HG03432 (cell line): ENCODE measurements at regions not wholly inside any gene's neighbourhood (a gene's known extent, or its start where the extent isn't known, plus 50 kb on each side); places are given as distances from the start of the nearest gene placed in this dataset.
"Not testable (repeated sequence)": the region's sequence is repeated elsewhere in the genome, so short reads cannot be mapped to it uniquely, and the experiment has no call there.

Experiments used
- ATAC-seq: cut with Tn5 transposase; IDR thresholded peaks from one replicate; pipeline ENCODE4 v1.9.1; 2021; ENCODE audit warnings: mild to moderate bottlenecking, moderate library complexity; ENCODE audit not compliant: unreplicated experiment

GRCh38 chr9:124164811-124165210, 92.9 kb upstream of the NEK6 start:
- no peak for ATAC-seq

DNA sequence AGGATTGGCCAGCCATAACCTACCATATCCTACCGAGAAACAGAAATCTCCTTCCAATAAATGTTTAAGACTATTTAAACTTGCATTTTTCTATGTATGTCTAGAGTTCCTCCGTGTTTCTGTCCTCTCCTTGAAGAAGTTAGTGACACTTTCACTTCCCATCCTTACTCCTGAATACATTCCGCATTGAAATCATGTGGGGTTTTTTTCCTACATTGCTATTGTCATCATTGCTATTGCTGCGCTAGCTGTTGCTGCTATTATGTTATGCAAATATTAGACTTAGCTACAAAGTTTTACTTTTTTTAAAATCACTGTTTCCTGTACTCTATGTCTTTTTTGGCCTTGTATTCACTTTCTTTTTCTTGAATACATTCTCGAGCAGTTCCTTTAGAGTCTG, 83.3 kb upstream of the NEK6 start:
- no peak for ATAC-seq

- not testable (repeated sequence) for ATAC-seq
These were observed 80.2 kb upstream of the NEK6 start for GRCh38 chr9:124177522-124177921.

- no peak for ATAC-seq
These were observed 78.3 kb upstream of the NEK6 start for GRCh38 chr9:124179196-124180071.

- no peak for ATAC-seq
These were observed 77.2 kb upstream of the NEK6 start for GRCh38 chr9:124180557-124180956.

DNA sequence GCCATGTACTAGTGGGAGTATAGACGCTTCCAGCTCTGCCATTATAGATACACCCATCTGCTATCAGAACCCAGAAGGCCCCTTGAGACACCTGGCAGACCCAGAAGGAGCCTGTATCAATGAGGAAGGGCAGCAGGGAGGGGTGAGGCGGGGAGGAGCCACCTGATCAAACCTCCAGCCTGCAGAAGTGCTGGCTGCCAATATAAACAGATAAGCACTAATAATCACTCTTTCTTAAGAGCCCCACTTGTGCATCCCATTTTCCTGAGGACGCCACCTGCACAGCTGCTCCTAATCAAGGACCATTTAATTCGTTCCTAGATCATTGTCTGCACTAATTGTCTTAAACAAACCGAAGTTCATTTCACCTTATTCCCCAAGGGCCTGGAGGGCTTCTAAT, 75.0 kb upstream of the NEK6 start:
- ATAC-seq = no peak

DNA sequence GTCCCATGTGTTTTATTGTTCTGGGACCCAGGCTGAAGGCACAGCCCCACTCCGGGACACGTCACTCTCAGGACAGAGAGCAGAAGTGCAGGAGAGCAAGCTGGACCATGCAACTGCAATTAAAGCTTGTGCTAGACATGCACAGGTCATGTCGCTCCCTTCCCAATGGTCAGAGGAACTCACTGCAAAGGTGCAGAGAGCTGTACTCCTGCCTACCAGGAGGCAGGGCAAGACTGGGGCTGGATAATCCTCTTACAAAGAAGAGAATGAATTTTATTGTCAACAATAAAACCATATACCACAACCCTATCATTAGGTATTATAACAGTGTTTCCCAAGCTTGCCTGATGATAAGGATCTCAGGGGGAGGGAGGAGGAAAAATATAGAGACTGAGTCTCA, 74.0 kb upstream of the NEK6 start:
- ATAC-seq = no peak

DNA sequence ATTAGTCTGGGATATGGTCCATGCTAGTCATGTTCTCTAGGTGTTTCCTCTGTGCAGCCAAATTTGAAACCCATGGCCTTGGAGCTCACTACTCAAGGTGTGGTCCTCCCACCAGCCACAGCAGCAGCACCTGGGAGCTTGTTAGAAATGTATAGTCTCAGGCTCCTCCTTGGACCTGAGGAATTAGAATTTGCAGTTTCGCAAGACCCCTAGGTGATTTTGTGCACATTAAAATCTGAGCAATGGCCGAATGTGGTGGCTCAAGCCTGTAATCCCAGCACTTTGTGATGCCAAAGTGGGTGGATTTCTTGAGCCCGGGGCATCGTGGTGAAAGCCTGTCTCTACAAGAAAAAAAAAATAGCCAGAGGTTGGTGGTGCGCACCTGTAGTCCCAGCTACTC, 72.3 kb upstream of the NEK6 start:
- ATAC-seq = no peak

- no peak for ATAC-seq
These were observed 70.4 kb upstream of the NEK6 start for GRCh38 chr9:124187311-124187710.

DNA sequence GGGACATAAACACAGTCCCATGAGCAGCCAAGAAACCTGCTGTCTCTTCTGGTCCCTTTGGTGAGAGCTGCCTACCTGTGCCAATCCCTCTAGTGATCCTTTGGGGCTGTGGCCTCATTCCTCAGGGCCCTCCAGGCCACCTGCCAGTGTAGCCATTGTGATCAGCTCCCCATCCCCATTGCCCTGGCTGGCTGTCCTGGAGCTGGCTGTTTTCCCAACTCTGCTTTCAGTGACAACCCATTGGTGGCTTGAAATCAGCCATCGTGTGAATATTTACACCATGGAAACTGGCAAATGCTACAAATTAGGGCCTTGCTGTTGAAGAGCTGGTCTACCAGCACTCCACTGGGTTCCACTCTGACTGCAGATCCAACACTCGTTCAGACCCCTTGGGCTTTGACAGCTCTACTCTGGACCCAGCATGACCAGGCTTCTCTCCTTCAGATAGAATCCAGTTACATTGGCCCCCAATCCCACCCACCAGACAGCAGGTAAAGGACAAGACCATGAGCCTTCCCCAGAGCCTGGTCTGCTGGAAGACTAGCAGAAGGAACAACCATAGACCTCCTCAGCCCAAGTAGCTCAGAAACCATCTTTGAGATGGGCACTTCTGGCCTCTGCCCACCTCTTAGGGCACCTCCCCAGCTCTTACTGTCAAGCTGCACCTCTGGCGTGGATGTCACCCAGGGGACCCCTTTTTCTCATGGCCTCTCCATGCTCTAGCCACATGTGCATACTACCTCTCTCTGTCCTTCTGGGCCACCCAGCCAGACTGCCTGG, 69.2 kb upstream of the NEK6 start:
- ATAC-seq = no peak

- ATAC-seq = no peak
These were observed 67.0 kb upstream of the NEK6 start for GRCh38 chr9:124190761-124191160.

GRCh38 chr9:124191691-124192395, 65.9 kb upstream of the NEK6 start:
- no peak for ATAC-seq

GRCh38 chr9:124196814-124197176, 61.0 kb upstream of the NEK6 start:
- no peak for ATAC-seq

- peak; percentile 60 for ATAC-seq
These were observed 60.3 kb upstream of the NEK6 start for GRCh38 chr9:124197177-124198095.

GRCh38 chr9:124198331-124198730, 59.4 kb upstream of the NEK6 start:
- ATAC-seq = no peak

DNA sequence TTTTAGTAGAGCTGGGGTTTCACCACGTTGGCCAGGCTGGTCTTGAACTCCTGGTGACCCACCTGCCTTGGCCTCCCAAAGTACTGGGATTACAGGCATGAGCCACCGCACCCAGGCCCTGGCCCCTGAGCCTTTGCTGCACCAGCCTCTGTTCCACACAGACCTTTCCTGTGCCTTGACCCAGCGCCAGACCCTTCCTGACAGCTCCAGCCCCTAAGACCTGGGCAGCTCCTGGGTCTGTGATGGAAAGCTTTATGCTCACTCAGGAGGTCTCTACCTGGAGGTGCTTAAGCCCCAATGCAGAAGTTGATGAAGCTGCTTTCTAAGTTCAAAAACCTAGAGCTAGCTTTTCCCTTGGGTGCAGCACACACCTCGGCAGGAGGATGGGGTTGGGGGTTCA, 58.8 kb upstream of the NEK6 start:
- no peak for ATAC-seq

GRCh38 chr9:124199474-124199873, 58.3 kb upstream of the NEK6 start:
- ATAC-seq = no peak

DNA sequence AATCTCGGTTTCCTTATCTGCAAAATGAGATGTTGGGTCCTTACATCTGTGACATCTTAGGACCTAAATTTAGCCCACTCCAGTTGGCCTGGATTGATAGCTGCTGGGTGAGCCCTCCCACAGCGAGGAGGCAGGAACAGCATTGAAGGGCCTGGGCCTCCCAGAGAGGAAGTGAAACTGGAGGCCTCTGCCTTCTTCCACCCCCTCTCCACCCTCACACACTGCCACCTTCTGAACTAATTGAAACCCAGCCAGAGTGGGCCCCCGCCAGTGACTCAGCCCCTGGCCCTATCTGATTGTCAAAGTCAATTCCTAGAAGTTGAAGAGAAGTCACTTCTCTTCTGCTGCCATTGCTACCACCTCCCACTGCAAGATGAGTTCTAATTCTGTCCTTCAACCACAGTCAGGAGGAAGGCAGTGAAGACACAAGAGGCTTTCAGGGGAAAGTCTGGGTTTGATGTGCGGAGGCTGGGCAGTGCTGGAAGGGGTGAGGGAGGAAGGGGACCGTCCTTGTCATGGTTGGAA, 55.2 kb upstream of the NEK6 start:
- peak; percentile 80 for ATAC-seq

- ATAC-seq = no peak
These were observed 51.9 kb upstream of the NEK6 start for GRCh38 chr9:124205686-124206352.

- ATAC-seq = no peak
These were observed 51.4 kb upstream of the NEK6 start for GRCh38 chr9:124206391-124206790.
